Gastroesophageal sphincter (tissue), 4 donors: ENCODE measurements at regions not wholly inside any gene's neighbourhood (a gene's known extent, or its start where the extent isn't known, plus 50 kb on each side); places are given as distances from the start of the nearest gene placed in this dataset.

Experiments used
- ATAC-seq: fragments of 150-250 bp; one replicate; pipeline ENCODE4 v1.9.1; 2016; ENCODE audit warnings: mild to moderate bottlenecking, moderate library complexity
- H3K27ac ChIP-seq, 4 donors: fragments of 200-600 bp; sonication (generic) in 3 of 4; 1 replicate in 3 of 4; 2 replicates in 1 of 4; pipeline ENCODE4 v1.5.1; 2016 to 2019
- H3K27me3 ChIP-seq: fragments of 200-600 bp; sonication (generic); one replicate; pipeline ENCODE4 v1.5.1; 2019
- H3K36me3 ChIP-seq, 2 donors: fragments of 200-600 bp; sonication (generic); one replicate each; pipeline ENCODE4 v1.5.1; 2019; ENCODE audit warnings: control low read depth in 1 of 2
- H3K4me1 ChIP-seq, 3 donors: fragments of 200-600 bp; sonication (generic); 1 replicate in 2 of 3; 2 replicates in 1 of 3; pipeline ENCODE4 v1.5.1; 2016 to 2019; ENCODE audit warnings: control low read depth in 2 of 3
- H3K4me3 ChIP-seq, 2 donors: fragments of 200-600 bp; sonication (generic); one replicate each; pipeline ENCODE4 v1.5.1; 2019; ENCODE audit warnings: mild to moderate bottlenecking in 1 of 2, moderate library complexity in 1 of 2
- H3K9me3 ChIP-seq, 3 donors: fragments of 200-600 bp; sonication (generic); one replicate each; pipeline ENCODE4 v1.5.1; 2017 to 2019; ENCODE audit warnings: control low read depth in 2 of 3
- EP300 ChIP-seq: sonication (generic); formaldehyde crosslinking; IDR thresholded peaks from one replicate; pipeline ENCODE4 v1.6.1; 2017; ENCODE audit warnings: antibody characterized with exemption, mild to moderate bottlenecking
- POLR2A ChIP-seq, 2 donors: fragments of 450-650 bp; IDR thresholded peaks; one replicate each; pipeline ENCODE4 v1.6.1; 2017; ENCODE audit warnings: antibody characterized with exemption in 2 of 2, mild to moderate bottlenecking in 2 of 2, moderate library complexity in 1 of 2
- POLR2AphosphoS5 ChIP-seq: sonication (generic); formaldehyde crosslinking; IDR thresholded peaks from one replicate; pipeline ENCODE4 v1.6.1; 2017; ENCODE audit warnings: antibody characterized with exemption
- WGBS, 2 donors: methylation state at CpG; one replicate each; pipeline ENCODE4 v1.1.5; 2018; ENCODE audit warnings: low coverage in 1 of 2; 5-methylcytosine and 5-hydroxymethylcytosine counted together
- TF ChIP-seq, protein P1 (sequence below), 4 experiments: fragments of 200-600 bp in 2 of 4; fragments of 450-650 bp in 2 of 4; sonication (generic) in 1 of 4; IDR thresholded peaks; one replicate each; pipeline ENCODE4 v1.5.1; 2017 to 2019; ENCODE audit warnings: antibody characterized with exemption in 4 of 4, mild to moderate bottlenecking in 2 of 4, moderate library complexity in 2 of 4

DNA sequence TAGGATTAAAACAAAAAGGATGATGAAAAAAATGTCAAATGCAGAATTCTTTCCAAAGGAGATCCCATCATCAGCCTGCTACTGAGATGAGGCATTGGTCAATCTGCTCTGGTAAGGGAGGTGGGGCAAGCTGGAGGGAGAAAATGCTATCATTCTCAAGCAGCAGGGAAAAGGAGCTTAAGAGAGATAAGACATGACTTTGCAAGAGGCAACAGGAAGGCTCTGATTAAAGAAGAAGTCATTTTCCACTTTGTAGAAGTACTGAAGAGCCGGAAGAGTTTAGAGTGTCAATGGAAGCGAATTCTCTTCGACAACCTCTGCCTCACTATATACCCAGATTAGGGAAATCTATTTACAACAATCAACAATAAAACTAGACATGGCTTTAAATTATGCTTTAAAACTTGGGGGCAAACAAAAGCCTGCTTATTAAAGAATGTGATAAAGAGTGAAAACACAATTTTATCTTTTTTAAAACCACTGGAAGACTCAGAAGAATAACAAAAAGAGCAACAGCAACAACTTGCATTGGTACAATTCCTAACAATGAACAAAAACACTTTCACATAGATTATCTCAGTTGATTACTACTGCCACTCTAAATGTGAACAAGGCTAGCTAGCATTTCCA lies 81.8 kb upstream of the NANOGP8 start:
- peaks cover 0 to 7% (median 0%) of the 10 kb centered on the region in 3 donors for H3K4me1 ChIP-seq
- TF ChIP-seq POLR2AphosphoS5: no peak
- no peak for TF ChIP-seq EP300
- no peak for TF ChIP-seq POLR2A (IDR thresholded peaks at IDR 0.05)
- TF ChIP-seq, protein P1, sequence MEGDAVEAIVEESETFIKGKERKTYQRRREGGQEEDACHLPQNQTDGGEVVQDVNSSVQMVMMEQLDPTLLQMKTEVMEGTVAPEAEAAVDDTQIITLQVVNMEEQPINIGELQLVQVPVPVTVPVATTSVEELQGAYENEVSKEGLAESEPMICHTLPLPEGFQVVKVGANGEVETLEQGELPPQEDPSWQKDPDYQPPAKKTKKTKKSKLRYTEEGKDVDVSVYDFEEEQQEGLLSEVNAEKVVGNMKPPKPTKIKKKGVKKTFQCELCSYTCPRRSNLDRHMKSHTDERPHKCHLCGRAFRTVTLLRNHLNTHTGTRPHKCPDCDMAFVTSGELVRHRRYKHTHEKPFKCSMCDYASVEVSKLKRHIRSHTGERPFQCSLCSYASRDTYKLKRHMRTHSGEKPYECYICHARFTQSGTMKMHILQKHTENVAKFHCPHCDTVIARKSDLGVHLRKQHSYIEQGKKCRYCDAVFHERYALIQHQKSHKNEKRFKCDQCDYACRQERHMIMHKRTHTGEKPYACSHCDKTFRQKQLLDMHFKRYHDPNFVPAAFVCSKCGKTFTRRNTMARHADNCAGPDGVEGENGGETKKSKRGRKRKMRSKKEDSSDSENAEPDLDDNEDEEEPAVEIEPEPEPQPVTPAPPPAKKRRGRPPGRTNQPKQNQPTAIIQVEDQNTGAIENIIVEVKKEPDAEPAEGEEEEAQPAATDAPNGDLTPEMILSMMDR (IDR thresholded peaks at IDR 0.05): no peak
- no peak for ATAC-seq
- 78 to 92% methylated on average over 3 of the region's 3 CpGs for WGBS, 2 donors
- no peaks in the 10 kb centered on the region for H3K9me3 ChIP-seq
- no peak overlapping the region for H3K4me3 ChIP-seq
- H3K27ac ChIP-seq: no peak overlapping the region
- H3K27me3 ChIP-seq: no peaks in the 10 kb centered on the region
- H3K36me3 ChIP-seq: no peaks in the 10 kb centered on the region

DNA sequence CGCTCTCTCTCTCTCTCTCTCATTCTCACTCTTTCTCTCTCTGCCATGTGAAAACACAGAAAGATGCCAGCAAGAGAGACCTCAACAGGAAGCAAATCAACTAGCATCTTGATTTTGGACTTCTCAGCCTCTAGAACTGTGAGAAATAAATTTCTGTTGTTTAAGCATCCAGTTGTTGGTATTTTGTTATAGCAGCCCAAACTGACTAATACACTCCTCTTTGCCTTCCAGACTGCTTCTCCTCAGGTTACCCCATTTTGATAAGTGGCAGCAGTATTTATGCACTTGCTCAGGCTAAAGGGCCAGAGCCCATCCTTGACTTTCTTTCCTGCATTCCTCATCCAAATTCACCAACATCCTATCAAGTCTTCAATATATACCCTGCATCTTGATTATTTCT lies 76.6 kb upstream of the NANOGP8 start:
- Histone ChIP-seq H3K9me3 (no peaks in the 10 kb centered on the region), H3K27me3 (no peaks in the 10 kb centered on the region), H3K4me3 (no peak overlapping the region), H3K4me1 (no peaks in the 10 kb centered on the region), H3K27ac (no peak overlapping the region), H3K36me3 (no peaks in the 10 kb centered on the region)
- no peak for ATAC-seq
- 100% methylated on average over 1 of the region's 1 CpG; no CpG with 5 or more reads in 1 of the 2 donors for WGBS, 2 donors
- TF ChIP-seq POLR2A (IDR thresholded peaks at IDR 0.05) (no peak), EP300 (no peak), POLR2AphosphoS5 (no peak)
- TF ChIP-seq, protein P1 (IDR thresholded peaks at IDR 0.05): no peak

DNA sequence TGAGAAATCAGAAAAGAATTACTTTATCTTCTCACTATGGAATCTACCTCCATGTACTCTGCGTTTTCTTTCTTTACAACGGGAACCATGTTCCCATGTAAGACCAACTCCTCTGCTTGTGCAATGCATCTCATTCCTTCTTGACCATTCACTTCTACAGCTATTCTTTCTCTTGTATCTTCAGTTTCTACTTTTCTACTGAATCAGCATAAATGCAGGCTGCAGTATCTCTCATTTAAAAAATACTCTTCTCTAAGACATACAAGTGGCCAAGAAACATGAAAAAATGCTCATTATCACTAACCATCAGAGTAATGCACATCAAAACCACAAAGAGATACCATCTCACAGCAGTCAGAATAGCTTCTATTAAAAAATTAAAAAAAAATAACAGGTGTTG lies 74.1 kb upstream of the NANOGP8 start:
- Histone ChIP-seq H3K4me1 (no peaks in the 10 kb centered on the region), H3K9me3 (no peaks in the 10 kb centered on the region), H3K27me3 (no peaks in the 10 kb centered on the region), H3K27ac (no peak overlapping the region), H3K36me3 (no peaks in the 10 kb centered on the region), H3K4me3 (no peak overlapping the region)
- ATAC-seq: no peak
- TF ChIP-seq POLR2AphosphoS5: no peak
- TF ChIP-seq, protein P1 (IDR thresholded peaks at IDR 0.05): no peak
- TF ChIP-seq EP300: no peak
- TF ChIP-seq POLR2A (IDR thresholded peaks at IDR 0.05): no peak
- WGBS, 2 donors: 91 to 100% methylated on average over 2 of the region's 2 CpGs

DNA sequence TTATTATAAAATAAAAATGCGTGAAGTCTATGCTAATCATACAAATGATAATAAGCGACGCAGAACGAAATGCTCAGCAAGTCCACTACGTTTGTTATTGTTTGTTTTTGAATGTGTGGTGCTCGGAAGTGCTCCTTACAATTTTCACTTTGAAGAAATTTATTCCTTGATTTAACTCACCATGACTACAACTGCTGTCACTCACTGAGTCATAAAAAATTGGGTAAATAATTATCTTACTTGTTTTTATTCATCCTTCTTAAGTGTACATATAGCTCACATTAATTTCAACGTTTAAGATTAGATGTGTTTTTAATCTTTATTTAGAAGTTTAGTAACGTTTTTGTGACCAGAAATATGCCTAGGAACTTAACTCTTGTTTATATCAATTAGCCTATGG lies 66.7 kb upstream of the NANOGP8 start:
- Histone ChIP-seq H3K27ac (no peak overlapping the region), H3K36me3 (no peaks in the 10 kb centered on the region), H3K9me3 (no peaks in the 10 kb centered on the region), H3K27me3 (no peaks in the 10 kb centered on the region), H3K4me1 (no peaks in the 10 kb centered on the region), H3K4me3 (no peak overlapping the region)
- 82 to 85% methylated on average over 8 of the region's 8 CpGs for WGBS, 2 donors
- TF ChIP-seq, protein P1 (IDR thresholded peaks at IDR 0.05): no peak
- TF ChIP-seq POLR2AphosphoS5: no peak
- no peak for TF ChIP-seq POLR2A (IDR thresholded peaks at IDR 0.05)
- no peak for TF ChIP-seq EP300
- ATAC-seq: no peak

DNA sequence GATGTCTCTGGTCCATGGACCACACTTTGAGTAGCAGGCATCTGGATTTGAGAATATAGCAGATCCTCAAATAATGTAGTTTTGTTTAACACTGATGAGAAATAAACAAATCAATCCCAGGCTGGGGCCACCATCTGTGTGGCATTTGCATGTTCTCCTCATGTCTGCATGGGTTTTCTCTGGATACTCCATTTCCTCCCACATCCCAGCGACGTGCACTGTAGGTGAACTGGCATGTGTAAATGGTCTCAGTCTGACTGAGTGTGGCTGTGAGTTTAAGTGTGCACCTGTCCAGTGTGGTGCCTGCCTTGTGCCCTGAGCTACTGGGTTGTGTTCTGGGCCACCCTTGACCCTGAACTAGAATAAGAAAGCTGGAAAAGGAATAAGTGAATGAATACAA lies 66.3 kb upstream of the NANOGP8 start:
- Histone ChIP-seq H3K27me3 (no peaks in the 10 kb centered on the region), H3K4me1 (no peaks in the 10 kb centered on the region), H3K27ac (no peak overlapping the region), H3K9me3 (no peaks in the 10 kb centered on the region), H3K36me3 (no peaks in the 10 kb centered on the region), H3K4me3 (no peak overlapping the region)
- WGBS, 2 donors: 100% methylated on average over 2 of the region's 2 CpGs
- TF ChIP-seq POLR2AphosphoS5: no peak
- TF ChIP-seq EP300: no peak
- TF ChIP-seq, protein P1 (IDR thresholded peaks at IDR 0.05): no peak
- TF ChIP-seq POLR2A (IDR thresholded peaks at IDR 0.05): no peak
- no peak for ATAC-seq
